Liver (tissue), 8 donors: ENCODE measurements at regions not wholly inside any gene's neighbourhood (a gene's known extent, or its start where the extent isn't known, plus 50 kb on each side); places are given as distances from the start of the nearest gene placed in this dataset.

ENCODE experiments used
- DNase-seq: peaks from one replicate; pipeline ENCODE4 v3.0.0-alpha.2; 2017; ENCODE audit warnings: low spot score
- H3K27ac ChIP-seq, 2 donors: one replicate each; pipeline ENCODE4 v1.7.0; 2013; ENCODE audit warnings: inconsistent platforms in 2 of 2, low read length in 2 of 2, control low read depth in 1 of 2, low read depth in 1 of 2, mild to moderate bottlenecking in 1 of 2
- H3K27me3 ChIP-seq, 4 donors: one replicate each; pipeline versions ENCODE4 v1.6.1 to v1.7.0; 2013; ENCODE audit warnings: low read length in 3 of 4, inconsistent platforms in 1 of 4, mild to moderate bottlenecking in 1 of 4, moderate library complexity in 1 of 4; ENCODE audit not compliant: control insufficient read depth in 4 of 4, insufficient read depth in 4 of 4
- H3K36me3 ChIP-seq, 4 donors: one replicate each; pipeline versions ENCODE4 v1.6.1 to v1.7.0; 2013; ENCODE audit warnings: low read length in 3 of 4, mild to moderate bottlenecking in 3 of 4, low read depth in 1 of 4, moderate library complexity in 1 of 4; ENCODE audit not compliant: control insufficient read depth in 4 of 4, insufficient read depth in 3 of 4
- H3K4me1 ChIP-seq, 4 donors: one replicate each; pipeline versions ENCODE4 v1.6.1 to v1.7.0; 2013; ENCODE audit warnings: low read length in 3 of 4, mild to moderate bottlenecking in 3 of 4, moderate library complexity in 1 of 4; ENCODE audit not compliant: control insufficient read depth in 4 of 4, insufficient read depth in 4 of 4
- H3K4me3 ChIP-seq, 3 donors: one replicate each; pipeline versions ENCODE4 v1.6.1 to v1.7.0; 2013; ENCODE audit warnings: low read length in 3 of 3, control low read depth in 1 of 3, low read depth in 1 of 3, mild to moderate bottlenecking in 1 of 3
- H3K9ac ChIP-seq, 2 donors: one replicate each; pipeline ENCODE4 v1.7.0; 2013; ENCODE audit warnings: low read length in 2 of 2, mild to moderate bottlenecking in 2 of 2, moderate library complexity in 2 of 2, control low read depth in 1 of 2, low read depth in 1 of 2
- H3K9me3 ChIP-seq, 4 donors: one replicate each; pipeline versions ENCODE4 v1.6.1 to v1.7.0; 2013; ENCODE audit warnings: low read length in 3 of 4; ENCODE audit not compliant: control insufficient read depth in 4 of 4
- ATF3 ChIP-seq: IDR thresholded peaks from 2 replicates; pipeline ENCODE4 v1.6.1; 2016; ENCODE audit warnings: antibody characterized with exemption
- CTCF ChIP-seq: fragments of 150-350 bp; IDR thresholded peaks from 2 replicates; pipeline ENCODE4 v1.5.1; 2017; ENCODE audit warnings: improper control_type of control experiment, low read depth, low read length; ENCODE audit not compliant: missing input control
- EGR1 ChIP-seq, 2 donors: IDR thresholded peaks; 2 replicates each; pipeline ENCODE4 v1.6.1; 2016 to 2018; ENCODE audit warnings: antibody characterized with exemption in 2 of 2, low read depth in 2 of 2
- FOXA1 ChIP-seq: IDR thresholded peaks from 2 replicates; pipeline ENCODE4 v1.6.1; 2016; ENCODE audit warnings: antibody characterized with exemption
- HNF4G ChIP-seq: IDR thresholded peaks from 2 replicates; pipeline ENCODE4 v1.6.1; 2016; ENCODE audit warnings: antibody characterized with exemption
- MAX ChIP-seq: IDR thresholded peaks from 2 replicates; pipeline ENCODE4 v1.6.1; 2016; ENCODE audit warnings: antibody characterized with exemption
- RAD21 ChIP-seq, 2 donors: IDR thresholded peaks; 2 replicates each; pipeline ENCODE4 v1.6.1; 2016; ENCODE audit warnings: antibody characterized with exemption in 2 of 2, mild to moderate bottlenecking in 2 of 2
- REST ChIP-seq: IDR thresholded peaks from 2 replicates; pipeline ENCODE4 v1.6.1; 2016; ENCODE audit warnings: antibody characterized with exemption, mild to moderate bottlenecking
- SP1 ChIP-seq: IDR thresholded peaks from 2 replicates; pipeline ENCODE4 v1.6.1; 2018; ENCODE audit warnings: antibody characterized with exemption, mild to moderate bottlenecking
- YY1 ChIP-seq: IDR thresholded peaks from 2 replicates; pipeline ENCODE4 v1.6.1; 2016; ENCODE audit warnings: antibody characterized with exemption, mild to moderate bottlenecking
- ZBTB33 ChIP-seq: IDR thresholded peaks from 2 replicates; pipeline ENCODE4 v1.6.1; 2016; ENCODE audit warnings: antibody characterized with exemption
- WGBS: extraction: QIAGEN DNeasy Blood & Tissue Kit; methylation state at CpG from one replicate; pipeline ENCODE4 v1.1.7; 2013; 5-methylcytosine and 5-hydroxymethylcytosine counted together
- donor health status: healthy.
- donor health status: healthy.
- donor health status: healthy.
- donor health status: healthy.
- donor health status: healthy.

GRCh38 chr5:23437011-23437410 lies 70.4 kb upstream of the PRDM9 start:
- Histone ChIP-seq H3K9ac (no peak overlapping the region), H3K4me1 (no peaks in the 10 kb centered on the region), H3K27ac (no peak overlapping the region), H3K36me3 (no peaks in the 10 kb centered on the region), H3K9me3 (no peaks in the 10 kb centered on the region), H3K27me3 (no peaks in the 10 kb centered on the region), H3K4me3 (no peak overlapping the region)
- no peak for DNase-seq
- TF ChIP-seq SP1 (no peak), RAD21 (IDR thresholded peaks at IDR 0.05) (no peak)

- Histone ChIP-seq H3K9me3 (no peaks in the 10 kb centered on the region), H3K9ac (no peak overlapping the region), H3K4me3 (no peak overlapping the region), H3K27me3 (no peaks in the 10 kb centered on the region), H3K27ac (no peak overlapping the region), H3K36me3 (no peaks in the 10 kb centered on the region), H3K4me1 (no peaks in the 10 kb centered on the region)
- WGBS, result 95% methylated on average over 8 of the region's 8 CpGs
- TF ChIP-seq ZBTB33, result no peak
- TF ChIP-seq FOXA1, result no peak
- no peak for TF ChIP-seq HNF4G
- TF ChIP-seq EGR1 (IDR thresholded peaks at IDR 0.05; ENCODE audit: low read depth in 2 of 2), result no peak
- TF ChIP-seq REST, result no peak
- no peak for TF ChIP-seq CTCF
- TF ChIP-seq YY1, result no peak
- no peak for TF ChIP-seq MAX
- TF ChIP-seq ATF3, result no peak
- no peak for DNase-seq
Measured at GRCh38 chr5:23433534-23434315, 73.7 kb upstream of the PRDM9 start.
